ENCODE measurements at regions not wholly inside any gene's neighbourhood (a gene's known extent, or its start where the extent isn't known, plus 50 kb on each side); places are given as distances from the start of the nearest gene placed in this dataset.
"Not testable (repeated sequence)": the region's sequence is repeated elsewhere in the genome, so short reads cannot be mapped to it uniquely, and the experiment has no call there.

GRCh38 chr7:13794581-13794980 is 194.9 kb downstream of the ETV1 start:
- Histone ChIP-seq H3K9ac (ENCODE audit: low read length) (no peak overlapping the region), H3K4me1 (ENCODE audit: control insufficient read depth, insufficient read depth, low read length) (no peaks in the 10 kb centered on the region), H3K9me3 (ENCODE audit: control insufficient read depth, low read length) (no peaks in the 10 kb centered on the region), H3K36me3 (ENCODE audit: control insufficient read depth, insufficient read depth, low read length) (no peaks in the 10 kb centered on the region), H3K4me3 (ENCODE audit: low read length) (no peak overlapping the region), H3K27me3 (ENCODE audit: control insufficient read depth, insufficient read depth, low read length) (no peaks in the 10 kb centered on the region)

GRCh38 chr7:13797545-13797944 is 191.9 kb downstream of the ETV1 start:
- no peak overlapping the region for H3K9ac ChIP-seq (ENCODE audit: low read length)

GRCh38 chr7:13800694-13801448 is 188.6 kb downstream of the ETV1 start:
- H3K36me3 ChIP-seq (ENCODE audit: control insufficient read depth, insufficient read depth, low read length), result no peaks in the 10 kb centered on the region

More at GRCh38 chr7:13797545-13797944, 191.9 kb downstream of the ETV1 start:
- no peak overlapping the region for H3K4me3 ChIP-seq (ENCODE audit: low read length)
- no peaks in the 10 kb centered on the region for H3K36me3 ChIP-seq (ENCODE audit: control insufficient read depth, insufficient read depth, low read length)
- H3K27me3 ChIP-seq (ENCODE audit: control insufficient read depth, insufficient read depth, low read length), result no peaks in the 10 kb centered on the region
- H3K9me3 ChIP-seq (ENCODE audit: control insufficient read depth, low read length), result no peaks in the 10 kb centered on the region
- no peaks in the 10 kb centered on the region for H3K4me1 ChIP-seq (ENCODE audit: control insufficient read depth, insufficient read depth, low read length)

GRCh38 chr7:13801669-13802068 is 187.8 kb downstream of the ETV1 start:
- no peak overlapping the region for H3K4me3 ChIP-seq (ENCODE audit: low read length)
- H3K9ac ChIP-seq (ENCODE audit: low read length), result no peak overlapping the region
- H3K27me3 ChIP-seq (ENCODE audit: control insufficient read depth, insufficient read depth, low read length), result no peaks in the 10 kb centered on the region
- H3K36me3 ChIP-seq (ENCODE audit: control insufficient read depth, insufficient read depth, low read length), result no peaks in the 10 kb centered on the region
- no peaks in the 10 kb centered on the region for H3K4me1 ChIP-seq (ENCODE audit: control insufficient read depth, insufficient read depth, low read length)
- no peaks in the 10 kb centered on the region for H3K9me3 ChIP-seq (ENCODE audit: control insufficient read depth, low read length)

More at GRCh38 chr7:13800694-13801448, 188.6 kb downstream of the ETV1 start:
- no peaks in the 10 kb centered on the region for H3K9me3 ChIP-seq (ENCODE audit: control insufficient read depth, low read length)
- no peaks in the 10 kb centered on the region for H3K27me3 ChIP-seq (ENCODE audit: control insufficient read depth, insufficient read depth, low read length)
- H3K4me1 ChIP-seq (ENCODE audit: control insufficient read depth, insufficient read depth, low read length), result no peaks in the 10 kb centered on the region
- no peak overlapping the region for H3K4me3 ChIP-seq (ENCODE audit: low read length)
- H3K9ac ChIP-seq (ENCODE audit: low read length), result no peak overlapping the region

- Histone ChIP-seq H3K36me3 (ENCODE audit: control insufficient read depth, insufficient read depth, low read length) (no peaks in the 10 kb centered on the region), H3K27me3 (ENCODE audit: control insufficient read depth, insufficient read depth, low read length) (no peaks in the 10 kb centered on the region), H3K9me3 (ENCODE audit: control insufficient read depth, low read length) (no peaks in the 10 kb centered on the region), H3K9ac (ENCODE audit: low read length) (no peak overlapping the region), H3K4me1 (ENCODE audit: control insufficient read depth, insufficient read depth, low read length) (no peaks in the 10 kb centered on the region), H3K4me3 (ENCODE audit: low read length) (no peak overlapping the region)
Measured at GRCh38 chr7:13802651-13803050, 186.8 kb downstream of the ETV1 start.

- Histone ChIP-seq H3K9me3 (ENCODE audit: control insufficient read depth, low read length) (no peaks in the 10 kb centered on the region), H3K27me3 (ENCODE audit: control insufficient read depth, insufficient read depth, low read length) (no peaks in the 10 kb centered on the region), H3K9ac (ENCODE audit: low read length) (no peak overlapping the region), H3K36me3 (ENCODE audit: control insufficient read depth, insufficient read depth, low read length) (no peaks in the 10 kb centered on the region), H3K4me1 (ENCODE audit: control insufficient read depth, insufficient read depth, low read length) (no peaks in the 10 kb centered on the region), H3K4me3 (ENCODE audit: low read length) (no peak overlapping the region)
Measured at GRCh38 chr7:13803134-13803533, 186.3 kb downstream of the ETV1 start.

- not testable (repeated sequence) for H3K36me3 ChIP-seq (ENCODE audit: control insufficient read depth, insufficient read depth, low read length); H3K9ac ChIP-seq (ENCODE audit: low read length); H3K4me1 ChIP-seq (ENCODE audit: control insufficient read depth, insufficient read depth, low read length); H3K9me3 ChIP-seq (ENCODE audit: control insufficient read depth, low read length); H3K4me3 ChIP-seq (ENCODE audit: low read length); H3K27me3 ChIP-seq (ENCODE audit: control insufficient read depth, insufficient read depth, low read length)
Measured at GRCh38 chr7:13806089-13806867, 183.2 kb downstream of the ETV1 start.

- not testable (repeated sequence) for H3K27me3 ChIP-seq (ENCODE audit: control insufficient read depth, insufficient read depth, low read length)
Measured at GRCh38 chr7:13817230-13817629, 172.2 kb downstream of the ETV1 start.

GRCh38 chr7:13821152-13821787 is 168.2 kb downstream of the ETV1 start:
- Histone ChIP-seq H3K36me3 (ENCODE audit: control insufficient read depth, insufficient read depth, low read length) (no peaks in the 10 kb centered on the region), H3K27me3 (ENCODE audit: control insufficient read depth, insufficient read depth, low read length) (no peaks in the 10 kb centered on the region), H3K4me3 (ENCODE audit: low read length) (no peak overlapping the region), H3K9me3 (ENCODE audit: control insufficient read depth, low read length) (no peaks in the 10 kb centered on the region), H3K4me1 (ENCODE audit: control insufficient read depth, insufficient read depth, low read length) (no peaks in the 10 kb centered on the region), H3K9ac (ENCODE audit: low read length) (no peak overlapping the region)

More at GRCh38 chr7:13817230-13817629, 172.2 kb downstream of the ETV1 start:
- H3K9me3 ChIP-seq (ENCODE audit: control insufficient read depth, low read length); H3K4me3 ChIP-seq (ENCODE audit: low read length); H3K9ac ChIP-seq (ENCODE audit: low read length); H3K4me1 ChIP-seq (ENCODE audit: control insufficient read depth, insufficient read depth, low read length); H3K36me3 ChIP-seq (ENCODE audit: control insufficient read depth, insufficient read depth, low read length): not testable (repeated sequence)

GRCh38 chr7:13822678-13823077 is 166.8 kb downstream of the ETV1 start:
- Histone ChIP-seq H3K4me3 (ENCODE audit: low read length) (no peak overlapping the region), H3K27me3 (ENCODE audit: control insufficient read depth, insufficient read depth, low read length) (no peaks in the 10 kb centered on the region), H3K4me1 (ENCODE audit: control insufficient read depth, insufficient read depth, low read length) (no peaks in the 10 kb centered on the region), H3K9me3 (ENCODE audit: control insufficient read depth, low read length) (no peaks in the 10 kb centered on the region), H3K36me3 (ENCODE audit: control insufficient read depth, insufficient read depth, low read length) (no peaks in the 10 kb centered on the region), H3K9ac (ENCODE audit: low read length) (no peak overlapping the region)

- Histone ChIP-seq H3K27me3 (ENCODE audit: control insufficient read depth, insufficient read depth, low read length) (no peaks in the 10 kb centered on the region), H3K9me3 (ENCODE audit: control insufficient read depth, low read length) (no peaks in the 10 kb centered on the region), H3K9ac (ENCODE audit: low read length) (no peak overlapping the region), H3K4me1 (ENCODE audit: control insufficient read depth, insufficient read depth, low read length) (no peaks in the 10 kb centered on the region), H3K36me3 (ENCODE audit: control insufficient read depth, insufficient read depth, low read length) (no peaks in the 10 kb centered on the region), H3K4me3 (ENCODE audit: low read length) (no peak overlapping the region)
Measured at GRCh38 chr7:13826752-13827151, 162.7 kb downstream of the ETV1 start.

- Histone ChIP-seq H3K9ac (ENCODE audit: low read length) (no peak overlapping the region), H3K4me1 (ENCODE audit: control insufficient read depth, insufficient read depth, low read length) (no peaks in the 10 kb centered on the region), H3K36me3 (ENCODE audit: control insufficient read depth, insufficient read depth, low read length) (no peaks in the 10 kb centered on the region), H3K4me3 (ENCODE audit: low read length) (no peak overlapping the region), H3K27me3 (ENCODE audit: control insufficient read depth, insufficient read depth, low read length) (no peaks in the 10 kb centered on the region), H3K9me3 (ENCODE audit: control insufficient read depth, low read length) (no peaks in the 10 kb centered on the region)
Measured at GRCh38 chr7:13827716-13828115, 161.8 kb downstream of the ETV1 start.
